ENCODE measurements at regions not wholly inside any gene's neighbourhood (a gene's known extent, or its start where the extent isn't known, plus 50 kb on each side); places are given as distances from the start of the nearest gene placed in this dataset.
"Not testable (repeated sequence)": the region's sequence is repeated elsewhere in the genome, so short reads cannot be mapped to it uniquely, and the experiment has no call there.

GRCh38 chr5:130333089-130333488, 428.8 kb downstream of the CHSY3 start:
- no peak for DNase-seq (ENCODE audit: low read depth in 2 of 2)

- no peak for DNase-seq (ENCODE audit: low read depth in 2 of 2)
These were observed 427.1 kb downstream of the CHSY3 start for GRCh38 chr5:130331332-130331731.

DNA sequence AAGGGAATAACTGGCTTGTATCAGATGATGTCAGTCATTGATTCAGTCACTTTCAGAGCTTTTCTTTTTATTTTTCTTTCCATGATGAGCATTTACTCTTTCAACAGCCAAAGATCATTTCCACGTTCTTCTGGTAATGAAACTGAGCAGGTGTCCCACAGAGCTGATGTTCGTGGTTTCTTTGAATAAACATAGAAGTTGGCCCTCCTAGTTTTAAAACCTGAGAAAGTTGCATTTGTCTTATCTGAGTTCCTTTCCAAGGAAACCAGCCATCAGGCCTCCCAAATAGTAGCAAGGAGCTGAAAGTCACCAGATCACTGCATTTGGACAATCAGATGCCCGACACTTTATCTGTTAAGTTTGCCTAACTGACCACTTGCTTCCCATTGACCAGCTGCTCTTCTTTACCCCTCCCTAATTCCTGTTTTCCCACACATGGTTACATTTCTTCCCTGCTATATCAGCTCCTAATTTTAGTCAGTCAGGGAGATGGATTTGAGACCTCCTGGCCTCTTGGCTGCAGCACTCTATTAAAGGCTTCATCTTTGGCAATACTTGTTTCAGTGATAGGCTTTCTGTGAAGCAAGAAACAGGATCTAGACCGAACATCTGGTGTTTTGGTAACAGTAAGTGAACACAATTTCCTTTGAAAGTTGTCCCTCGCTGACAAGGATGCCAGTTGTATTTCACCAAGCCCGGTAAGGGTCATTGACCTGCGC, 420.8 kb downstream of the CHSY3 start:
- DNase-seq (ENCODE audit: low read depth in 2 of 2): no peak

DNA sequence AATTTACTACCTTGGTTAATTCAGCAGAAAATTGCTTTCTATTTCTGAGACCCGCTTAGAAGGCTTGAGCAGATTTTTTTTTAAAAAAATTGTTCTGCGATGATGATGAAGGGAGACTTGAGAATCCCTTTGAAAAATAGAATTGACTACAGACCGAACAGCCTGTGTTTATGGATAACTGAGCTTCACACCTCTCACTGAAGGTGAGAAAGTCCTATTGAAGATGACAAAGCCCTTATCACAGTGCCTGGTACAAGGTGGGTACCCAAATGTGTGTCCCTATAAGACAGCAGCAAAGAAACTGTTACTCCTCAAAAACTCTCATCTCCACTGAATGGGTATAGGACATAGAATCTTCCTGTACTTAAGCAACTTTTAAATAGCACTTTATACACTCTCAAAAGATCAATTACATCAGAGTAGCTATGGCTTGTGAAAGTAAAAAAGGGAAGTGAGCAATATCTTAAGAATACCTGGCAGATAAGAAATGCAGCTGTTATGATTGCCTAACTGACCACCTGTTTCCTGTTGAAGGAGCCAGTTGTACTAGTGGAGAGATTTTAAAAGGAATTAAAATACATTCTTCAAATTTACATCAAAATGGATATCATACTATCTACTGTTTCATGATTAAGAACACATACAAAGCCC, 419.7 kb downstream of the CHSY3 start:
- no peak for DNase-seq (ENCODE audit: low read depth in 2 of 2)

- no peak for DNase-seq (ENCODE audit: low read depth in 2 of 2)
These were observed 417.7 kb downstream of the CHSY3 start for GRCh38 chr5:130321931-130322330.

DNA sequence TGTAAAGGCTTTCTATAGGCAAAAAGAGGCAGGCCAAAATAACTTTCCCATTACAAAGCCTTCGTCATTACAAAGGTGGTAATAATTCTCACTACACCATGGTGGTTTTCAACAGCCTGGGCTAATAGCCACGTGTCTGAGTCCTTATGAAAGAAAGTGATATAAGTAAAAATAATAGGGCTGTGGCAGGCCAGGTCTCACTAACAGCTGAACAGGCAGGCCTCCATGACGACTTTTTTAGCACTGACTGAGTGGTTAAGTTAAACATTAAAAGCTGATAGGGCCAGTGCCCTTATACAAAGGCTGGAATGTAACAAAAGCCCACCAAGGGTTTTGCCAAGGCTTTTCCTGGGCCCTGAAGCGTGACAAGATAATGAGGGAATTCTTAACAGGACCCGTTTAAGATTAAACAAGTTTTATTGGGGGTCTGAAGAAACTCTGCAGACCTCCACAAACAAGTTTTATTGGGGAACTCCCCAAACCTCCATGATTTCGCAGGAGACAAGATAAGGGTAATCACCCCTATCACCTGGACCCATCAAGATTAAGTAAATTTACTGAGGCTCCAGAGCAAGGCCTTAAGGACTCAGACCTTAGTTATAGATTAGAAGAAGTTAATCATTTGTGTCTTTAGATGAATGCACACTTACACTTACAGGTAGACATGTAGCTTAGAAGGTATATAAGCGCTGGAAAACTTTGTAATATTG, 412.9 kb downstream of the CHSY3 start:
- no peak for DNase-seq (ENCODE audit: low read depth in 2 of 2)

DNA sequence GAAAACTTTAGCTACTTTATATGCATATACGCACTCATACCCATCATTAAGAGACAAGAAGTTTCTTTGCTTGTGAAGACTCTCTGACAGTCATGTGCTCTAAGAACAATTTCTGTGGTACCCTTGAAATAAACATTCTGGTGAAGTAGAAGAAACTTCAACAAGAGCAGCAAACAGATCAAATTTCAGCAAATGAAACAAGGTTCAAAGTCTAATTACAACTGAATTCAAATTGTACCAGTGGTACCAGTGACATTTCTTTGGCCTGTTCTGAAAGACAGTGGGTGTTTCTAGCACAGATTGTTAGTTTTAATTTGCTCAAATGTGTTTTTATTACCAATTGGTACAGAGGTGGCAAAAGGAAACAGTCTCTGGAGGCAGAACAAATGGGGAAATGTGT, 391.0 kb downstream of the CHSY3 start:
- DNase-seq (ENCODE audit: low read depth in 2 of 2): no peak

DNA sequence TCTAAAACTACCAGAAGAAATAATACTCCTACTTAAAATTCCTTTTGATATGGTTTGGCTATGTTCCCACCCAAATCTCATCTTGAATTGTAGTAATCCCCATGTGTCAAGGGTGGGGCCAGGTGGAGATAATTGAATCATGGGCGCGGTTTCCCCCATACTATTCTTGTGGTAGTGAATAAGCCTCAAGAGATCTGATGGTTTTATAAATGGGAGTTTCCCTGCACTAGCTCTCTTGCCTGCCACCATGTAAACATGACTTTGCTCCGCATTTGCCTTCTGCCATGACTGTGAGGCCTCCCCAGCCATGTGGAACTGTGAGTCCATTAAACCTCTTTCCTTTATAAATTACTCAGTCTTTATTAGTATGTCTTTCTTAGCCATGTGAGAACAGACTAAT, 390.5 kb downstream of the CHSY3 start:
- DNase-seq (ENCODE audit: low read depth in 2 of 2): not testable (repeated sequence)

GRCh38 chr5:130290219-130290618, 386.0 kb downstream of the CHSY3 start:
- no peak for DNase-seq (ENCODE audit: low read depth in 2 of 2)

- no peak for DNase-seq (ENCODE audit: low read depth in 2 of 2)
These were observed 385.1 kb downstream of the CHSY3 start for GRCh38 chr5:130289132-130290088.

DNA sequence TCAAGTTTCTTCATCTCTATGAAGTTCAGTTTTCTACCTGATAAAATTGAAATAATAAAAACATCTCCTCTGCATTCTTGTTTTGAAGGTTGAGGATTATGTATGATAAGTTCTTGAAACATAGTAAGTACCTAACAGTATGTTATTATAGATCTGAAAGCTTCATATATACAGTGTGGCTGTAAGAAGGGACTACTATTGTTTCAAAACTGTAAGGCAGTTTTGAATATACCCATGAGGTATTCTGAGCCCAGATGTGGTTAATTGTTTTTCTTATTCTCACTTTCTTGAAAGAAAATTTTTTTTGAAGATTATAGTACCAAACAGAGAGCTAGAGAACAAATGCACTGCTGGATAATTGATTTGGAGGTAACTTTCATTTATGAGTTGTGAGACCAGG, 383.2 kb downstream of the CHSY3 start:
- no peak for DNase-seq (ENCODE audit: low read depth in 2 of 2)

GRCh38 chr5:130286971-130287370, 382.7 kb downstream of the CHSY3 start:
- no peak for DNase-seq (ENCODE audit: low read depth in 2 of 2)

DNA sequence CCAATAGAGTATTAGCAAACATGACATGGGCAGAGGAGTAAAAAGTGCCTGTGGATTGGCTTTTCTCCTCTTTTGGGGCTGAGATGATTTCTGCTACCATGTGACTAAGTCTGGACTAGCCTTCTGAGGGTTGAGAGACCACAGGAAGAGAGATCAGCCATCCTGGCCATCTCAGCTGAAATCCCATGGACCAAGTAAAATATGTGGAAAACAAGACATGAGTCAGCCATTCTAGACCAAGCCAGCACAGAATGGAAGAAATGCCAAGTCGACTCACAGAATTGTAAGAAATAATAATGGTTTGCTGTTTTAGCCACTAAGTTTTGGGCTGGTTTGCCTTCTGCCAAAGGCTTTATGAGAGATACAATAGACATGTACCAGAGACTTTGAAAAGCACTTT, 377.8 kb downstream of the CHSY3 start:
- no peak for DNase-seq (ENCODE audit: low read depth in 2 of 2)

GRCh38 chr5:130280528-130281217, 376.4 kb downstream of the CHSY3 start:
- DNase-seq (ENCODE audit: low read depth in 2 of 2): no peak

DNA sequence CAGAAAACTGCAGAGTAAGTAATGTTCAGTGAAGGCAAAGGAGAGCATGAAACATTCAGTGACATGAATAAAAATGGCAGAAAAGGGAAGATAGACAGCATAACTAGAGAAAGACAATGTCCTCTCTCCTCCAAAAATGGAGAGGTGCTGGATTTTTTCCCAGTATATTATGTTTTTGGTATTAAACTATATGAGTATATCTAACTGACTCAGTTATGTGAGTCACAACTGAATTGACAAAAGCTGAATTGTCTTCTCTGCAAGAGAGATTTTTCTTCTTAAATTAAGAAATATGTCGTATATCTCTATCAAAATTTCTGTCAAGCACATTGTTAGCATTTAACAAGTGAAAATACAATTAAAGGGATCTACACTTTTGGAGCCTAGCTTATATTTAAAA, 375.1 kb downstream of the CHSY3 start:
- DNase-seq (ENCODE audit: low read depth in 2 of 2): no peak

DNA sequence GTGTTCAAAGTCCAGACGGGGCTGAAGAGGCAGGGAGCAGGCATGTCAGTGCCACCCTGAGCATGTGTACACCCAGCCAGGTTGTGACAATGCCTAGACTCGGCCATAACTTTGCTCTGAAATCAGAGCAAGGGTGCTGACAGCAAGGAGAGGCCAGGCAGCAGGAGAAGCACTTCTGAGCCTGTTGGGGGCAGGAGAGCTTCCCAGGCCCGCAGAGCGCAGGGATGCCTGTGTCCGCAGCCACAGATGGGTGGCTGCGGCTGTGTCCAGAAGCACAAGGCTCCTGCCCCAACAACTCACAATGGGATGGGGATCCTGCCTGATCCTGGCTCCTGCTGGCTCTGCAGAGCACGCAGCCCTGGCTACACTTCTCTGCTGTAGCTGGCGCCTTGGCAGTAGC, 373.9 kb downstream of the CHSY3 start:
- DNase-seq (ENCODE audit: low read depth in 2 of 2): no peak

- DNase-seq (ENCODE audit: low read depth in 2 of 2): no peak
These were observed 373.3 kb downstream of the CHSY3 start for GRCh38 chr5:130277522-130277921.

- DNase-seq (ENCODE audit: low read depth in 2 of 2): no peak
These were observed 372.7 kb downstream of the CHSY3 start for GRCh38 chr5:130277002-130277401.

DNA sequence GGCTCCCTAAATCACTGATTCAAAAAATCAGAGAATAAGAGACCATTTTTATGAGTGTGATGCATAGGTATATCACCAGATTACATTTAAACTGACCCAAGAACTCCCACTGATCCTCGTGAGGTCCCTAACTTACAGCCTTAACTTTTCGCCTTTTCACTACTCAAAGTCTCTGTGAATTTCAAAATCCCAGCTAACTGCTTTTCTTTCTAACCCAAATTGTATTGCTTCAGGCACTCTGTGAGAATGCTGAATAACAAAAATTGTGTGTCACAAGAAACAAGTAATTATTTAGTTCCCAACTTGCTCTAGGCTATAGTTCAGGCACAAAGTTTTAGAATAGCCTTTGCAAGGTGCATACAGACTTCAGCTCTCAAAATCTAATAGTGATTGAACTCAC, 368.6 kb downstream of the CHSY3 start:
- DNase-seq (ENCODE audit: low read depth in 2 of 2): no peak

DNA sequence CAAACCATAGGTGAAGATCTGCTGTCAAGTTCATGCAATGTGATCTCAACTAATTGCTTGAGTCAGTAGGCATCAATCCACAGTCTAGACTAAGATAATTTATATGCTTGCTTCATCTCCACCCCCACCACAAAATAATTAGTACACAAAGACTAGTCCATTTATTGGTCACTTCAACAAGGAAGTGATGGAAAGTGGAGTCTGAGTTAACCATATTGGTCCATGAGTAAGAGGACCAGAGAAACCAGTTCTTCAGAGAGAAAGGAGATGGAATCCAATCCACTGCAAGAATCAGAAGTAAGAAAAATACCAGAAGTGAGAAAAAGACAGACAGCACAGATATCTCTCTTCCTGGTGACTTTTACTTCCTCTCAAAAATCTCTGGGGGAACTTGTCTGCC, 366.5 kb downstream of the CHSY3 start:
- no peak for DNase-seq (ENCODE audit: low read depth in 2 of 2)

DNA sequence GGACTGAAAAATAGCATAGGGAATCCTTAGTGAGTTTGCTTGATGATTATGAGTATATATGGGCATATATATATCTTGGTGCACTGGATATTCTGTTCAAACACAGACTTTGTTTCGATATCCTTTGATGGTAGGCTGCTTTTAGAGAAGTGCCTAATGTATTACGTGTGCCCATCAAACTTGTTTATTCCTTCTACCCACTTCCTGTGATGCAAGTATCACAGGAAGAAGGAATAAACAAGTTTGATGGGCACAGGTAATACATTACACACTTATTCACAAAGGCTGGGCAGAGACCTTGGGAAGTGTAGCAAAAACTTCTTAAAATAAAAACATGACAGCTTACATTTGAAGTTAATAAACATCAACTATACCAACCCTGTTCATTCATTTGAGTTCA, 364.2 kb downstream of the CHSY3 start:
- no peak for DNase-seq (ENCODE audit: low read depth in 2 of 2)

Data from stimulated activated CD8-positive, alpha-beta memory T cell treated with anti-CD3 and anti-CD28 coated beads, Interleukin-7, amount 100 ng/mL, for 1 hour (primary cell).